ENCODE measurements at regions not wholly inside any gene's neighbourhood (a gene's known extent, or its start where the extent isn't known, plus 50 kb on each side); places are given as distances from the start of the nearest gene placed in this dataset.
"Not testable (repeated sequence)": the region's sequence is repeated elsewhere in the genome, so short reads cannot be mapped to it uniquely, and the experiment has no call there.

DNA sequence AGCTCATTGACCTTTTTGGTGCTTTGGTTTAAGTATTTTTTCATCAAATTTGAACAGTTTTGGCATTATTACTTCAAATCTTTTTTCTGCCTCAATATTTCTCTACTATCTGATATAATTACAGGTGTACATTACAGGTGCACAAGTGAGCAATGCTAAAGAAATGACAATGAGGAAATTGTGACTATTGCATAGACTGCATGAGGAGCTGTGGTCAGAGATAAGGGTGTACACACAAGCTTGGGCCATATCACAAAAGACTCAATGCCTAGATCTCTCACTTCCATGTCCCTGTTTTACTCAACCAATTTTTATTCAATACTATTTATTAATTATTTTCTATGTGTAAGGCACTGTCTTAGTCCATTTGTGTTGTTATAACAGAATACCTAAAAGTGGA is 251.0 kb upstream of the UBASH3B start:
- TF ChIP-seq CTCF (IDR thresholded peaks at IDR 0.05) = no peak
- DNase-seq (ENCODE audit: low spot score) (no peak), ATAC-seq (ENCODE audit: low FRiP score) (no peak)

- not testable (repeated sequence) for ATAC-seq (ENCODE audit: low FRiP score); DNase-seq (ENCODE audit: low spot score)
Measured at GRCh38 chr11:122401581-122401980, 253.9 kb upstream of the UBASH3B start.

DNA sequence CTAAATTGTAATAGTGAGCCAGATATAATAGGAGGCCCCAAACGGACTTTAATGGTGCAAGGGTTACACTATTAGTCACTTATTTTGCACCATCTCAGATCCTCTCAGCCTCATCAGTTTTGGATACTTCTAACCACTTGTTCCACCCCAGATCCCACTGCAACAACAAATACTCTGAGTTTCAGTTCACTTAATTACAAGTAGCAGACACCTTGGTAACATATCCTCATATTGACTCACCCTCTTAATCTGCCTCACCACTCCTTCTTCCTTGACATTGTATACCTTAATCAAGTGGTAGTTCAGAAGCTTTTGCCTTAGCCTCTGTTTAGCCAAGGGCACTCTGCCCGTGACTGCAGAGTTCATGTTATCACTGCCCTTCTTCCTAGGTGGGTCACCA is 256.1 kb upstream of the UBASH3B start:
- ATAC-seq (ENCODE audit: low FRiP score) = no peak
- no peak for DNase-seq (ENCODE audit: low spot score)
- no peak for TF ChIP-seq CTCF (IDR thresholded peaks at IDR 0.05)

DNA sequence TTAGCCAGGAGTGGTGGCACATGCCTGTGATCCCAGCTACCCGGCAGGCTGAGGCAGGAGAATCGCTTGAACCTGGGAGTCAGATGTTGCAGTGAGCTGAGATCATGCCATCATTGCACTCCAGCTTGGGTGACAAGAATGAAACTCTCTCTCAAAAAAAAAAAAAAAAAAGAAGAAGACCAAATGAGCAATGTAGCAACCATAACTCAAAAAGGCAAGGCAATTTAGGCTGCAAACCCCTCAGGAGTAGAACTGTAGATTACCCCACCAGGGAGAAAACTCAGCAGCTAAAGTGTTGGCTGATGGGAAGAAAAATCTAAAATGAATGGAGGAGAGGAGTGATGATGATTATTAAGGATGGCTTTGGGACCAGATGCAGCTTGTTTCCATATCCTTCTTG is 256.7 kb upstream of the UBASH3B start:
- DNase-seq (ENCODE audit: low spot score) (no peak), ATAC-seq (ENCODE audit: low FRiP score) (no peak)
- no peak for TF ChIP-seq CTCF (IDR thresholded peaks at IDR 0.05)

GRCh38 chr11:122398167-122398566 is 257.4 kb upstream of the UBASH3B start:
- no peak for TF ChIP-seq CTCF (IDR thresholded peaks at IDR 0.05)
- no peak for DNase-seq (ENCODE audit: low spot score)
- ATAC-seq (ENCODE audit: low FRiP score) = peak; percentile 74

GRCh38 chr11:122395282-122395681 is 260.2 kb upstream of the UBASH3B start:
- DNase-seq (ENCODE audit: low spot score) = no peak
- no peak for TF ChIP-seq CTCF (IDR thresholded peaks at IDR 0.05)
- no peak for ATAC-seq (ENCODE audit: low FRiP score)

DNA sequence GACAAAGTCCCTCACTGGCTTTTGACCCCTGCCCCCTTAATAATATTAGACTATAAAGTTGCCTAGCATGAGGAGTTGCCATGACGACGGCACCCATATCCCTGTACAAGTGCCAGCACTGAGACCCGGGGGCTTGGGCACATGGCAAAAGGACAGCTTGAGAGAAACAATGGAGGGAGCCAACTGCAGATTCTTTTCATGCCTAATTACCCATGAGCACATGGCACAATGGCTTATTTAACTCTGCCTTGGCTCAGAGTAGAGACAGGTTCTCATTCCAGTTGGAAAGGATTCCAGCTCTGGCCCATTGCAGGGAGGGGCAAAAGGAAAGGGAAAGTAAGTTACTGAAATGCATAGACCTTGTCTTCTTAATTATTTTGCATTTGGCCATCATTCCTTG is 261.2 kb upstream of the UBASH3B start:
- ATAC-seq (ENCODE audit: low FRiP score) (no peak), DNase-seq (ENCODE audit: low spot score) (no peak)
- no peak for TF ChIP-seq CTCF (IDR thresholded peaks at IDR 0.05)

All from omental fat pad (tissue), 3 donors.